T-cell (primary cell): ENCODE measurements at regions not wholly inside any gene's neighbourhood (a gene's known extent, or its start where the extent isn't known, plus 50 kb on each side); places are given as distances from the start of the nearest gene placed in this dataset.

Experiments
- ATAC-seq, 4 experiments: fragments of 200-7000 bp in 3 of 4; fragments of 150-1000 bp in 1 of 4; cut with Tn5 transposase; replicated peaks in 1 of 4; 1 replicate in 3 of 4; 2 replicates in 1 of 4; pipeline ENCODE4 v1.10.0; 2021; ENCODE audit warnings: moderate library complexity in 3 of 4, mild to moderate bottlenecking in 2 of 4, moderate number of reproducible peaks in 1 of 4
- CTCF ChIA-PET, 2 donors: fragments of 300-600 bp; sonication (Branson Sonifier 250); formaldehyde crosslinking; loops; one replicate each; lab custom pipeline; 2022; ENCODE audit warnings: antibody characterized with exemption in 2 of 2; lab: Charles Lee
- POLR2A ChIA-PET, 2 donors: fragments of 300-600 bp; sonication (Branson Sonifier 250); formaldehyde crosslinking; loops; one replicate each; lab custom pipeline; 2022; ENCODE audit warnings: antibody characterized with exemption in 2 of 2; lab: Charles Lee
- DNase-seq, 35 experiments: peaks; one replicate each; pipeline versions ENCODE4 v3.0.0 to v3.0.0-alpha.2; 2013 to 2023
- H3K27ac ChIP-seq: one replicate; pipeline ENCODE4 v1.5.1; 2013; ENCODE audit warnings: low read length
- H3K27me3 ChIP-seq, 2 experiments: replicated peaks in 1 of 2; 1 replicate in 1 of 2; 2 replicates in 1 of 2; pipeline versions ENCODE4 v1.6.1 to v1.7.0; 2013; ENCODE audit warnings: low read length in 1 of 2, mixed read lengths in 1 of 2; ENCODE audit not compliant: control insufficient read depth in 2 of 2, insufficient read depth in 2 of 2; ENCODE audit errors: extremely low read depth in 1 of 2
- H3K36me3 ChIP-seq, 2 donors: 1 replicate in 1 of 2; 2 replicates in 1 of 2; pipeline versions ENCODE4 v1.6.1 to v1.7.0; 2013; ENCODE audit warnings: low read length in 1 of 2; ENCODE audit not compliant: control insufficient read depth in 2 of 2, insufficient read depth in 1 of 2; ENCODE audit errors: extremely low read depth in 1 of 2
- H3K4me1 ChIP-seq, 2 experiments: 1 replicate in 1 of 2; 2 replicates in 1 of 2; pipeline versions ENCODE4 v1.6.1 to v1.7.0; 2013; ENCODE audit warnings: low read length in 2 of 2, mixed read lengths in 1 of 2; ENCODE audit not compliant: insufficient read depth in 2 of 2, control insufficient read depth in 1 of 2; ENCODE audit errors: extremely low read depth in 1 of 2
- H3K4me3 ChIP-seq, 2 donors: 1 replicate in 1 of 2; 2 replicates in 1 of 2; pipeline versions ENCODE4 v1.5.1 to v1.7.0; 2013; ENCODE audit warnings: mild to moderate bottlenecking in 2 of 2, low read length in 1 of 2, moderate library complexity in 1 of 2; ENCODE audit not compliant: control insufficient read depth in 1 of 2; ENCODE audit errors: extremely low read depth in 1 of 2
- H3K9me3 ChIP-seq: 2 replicates; pipeline ENCODE4 v1.7.0; 2013
- H3K27ac Mint-ChIP-seq, 2 donors: one replicate each; pipeline ENCODE4 v1.8.0; 2020 to 2021; ENCODE audit warnings: mild to moderate bottlenecking in 2 of 2, mixed read lengths in 2 of 2
- H3K27me3 Mint-ChIP-seq, 2 donors: one replicate each; pipeline ENCODE4 v1.8.0; 2021 to 2022; ENCODE audit warnings: mixed read lengths in 2 of 2
- H3K36me3 Mint-ChIP-seq: one replicate; pipeline ENCODE4 v1.8.0; 2021; ENCODE audit warnings: mixed read lengths
- H3K4me1 Mint-ChIP-seq, 3 donors: one replicate each; pipeline ENCODE4 v1.8.0; 2020 to 2022; ENCODE audit warnings: mixed read lengths in 3 of 3, mild to moderate bottlenecking in 1 of 3
- H3K4me3 Mint-ChIP-seq, 3 donors: one replicate each; pipeline ENCODE4 v1.8.0; 2020 to 2022; ENCODE audit warnings: mild to moderate bottlenecking in 3 of 3, mixed read lengths in 3 of 3, moderate library complexity in 3 of 3
- H3K9me3 Mint-ChIP-seq, 3 donors: one replicate each; pipeline ENCODE4 v1.8.0; 2020 to 2022; ENCODE audit warnings: mixed read lengths in 3 of 3
- WGBS: methylation state at CpG from one replicate; pipeline ENCODE4 v1.1.5; 2013; ENCODE audit warnings: missing lambda C conversion rate; ENCODE audit not compliant: insufficient coverage; 5-methylcytosine and 5-hydroxymethylcytosine counted together

- no peaks in the 10 kb centered on the region for H3K4me1 ChIP-seq
These were observed 549.4 kb downstream of the NYAP2 start for GRCh38 chr2:225948903-225949302.

GRCh38 chr2:225938991-225939390 is 539.5 kb downstream of the NYAP2 start:
- Mint-ChIP-seq H3K9me3 (peaks cover 0 to 6% (median 0%) of the 10 kb centered on the region in 3 donors), H3K27ac (no peak overlapping the region), H3K4me1 (no peaks in the 10 kb centered on the region), H3K36me3 (no peaks in the 10 kb centered on the region), H3K4me3 (no peak overlapping the region), H3K27me3 (peaks cover 4 to 5% of the 10 kb centered on the region in 2 donors)
- Histone ChIP-seq H3K27me3 (no peaks in the 10 kb centered on the region), H3K4me1 (no peaks in the 10 kb centered on the region), H3K4me3 (no peak overlapping the region), H3K27ac (no peak overlapping the region), H3K36me3 (no peaks in the 10 kb centered on the region), H3K9me3 (no peaks in the 10 kb centered on the region)
- no CpG with 5 or more reads among the region's 1 CpG for WGBS
- ATAC-seq (no peak), DNase-seq (no peak)
- POLR2A ChIA-PET = no interaction called here
- CTCF ChIA-PET = no interaction called here

More at GRCh38 chr2:225948903-225949302, 549.4 kb downstream of the NYAP2 start:
- no peaks in the 10 kb centered on the region for H3K27me3 Mint-ChIP-seq
- H3K9me3 Mint-ChIP-seq = peaks cover 17 to 34% (median 22%) of the 10 kb centered on the region in 3 donors
- POLR2A ChIA-PET = no interaction called here
- no peak overlapping the region for H3K27ac ChIP-seq
- 19% methylated on average over 4 of the region's 4 CpGs for WGBS
- ATAC-seq = no peak
- H3K4me3 ChIP-seq = no peak overlapping the region
- CTCF ChIA-PET = interaction anchor here in 1 of 2 donors (0.6 kb wide), 1 partner anchor 151 kb away, joined by 3 read pairs; no protein-coding TSS in a partner anchor
- H3K27ac Mint-ChIP-seq = no peak overlapping the region
- H3K36me3 ChIP-seq = no peaks in the 10 kb centered on the region
- H3K27me3 ChIP-seq = peaks cover 0 to 2% of the 10 kb centered on the region in 2 experiments
- H3K36me3 Mint-ChIP-seq = no peaks in the 10 kb centered on the region
- no peak for DNase-seq
- no peak overlapping the region for H3K4me3 Mint-ChIP-seq
- no peaks in the 10 kb centered on the region for H3K9me3 ChIP-seq
- H3K4me1 Mint-ChIP-seq = no peaks in the 10 kb centered on the region

DNA sequence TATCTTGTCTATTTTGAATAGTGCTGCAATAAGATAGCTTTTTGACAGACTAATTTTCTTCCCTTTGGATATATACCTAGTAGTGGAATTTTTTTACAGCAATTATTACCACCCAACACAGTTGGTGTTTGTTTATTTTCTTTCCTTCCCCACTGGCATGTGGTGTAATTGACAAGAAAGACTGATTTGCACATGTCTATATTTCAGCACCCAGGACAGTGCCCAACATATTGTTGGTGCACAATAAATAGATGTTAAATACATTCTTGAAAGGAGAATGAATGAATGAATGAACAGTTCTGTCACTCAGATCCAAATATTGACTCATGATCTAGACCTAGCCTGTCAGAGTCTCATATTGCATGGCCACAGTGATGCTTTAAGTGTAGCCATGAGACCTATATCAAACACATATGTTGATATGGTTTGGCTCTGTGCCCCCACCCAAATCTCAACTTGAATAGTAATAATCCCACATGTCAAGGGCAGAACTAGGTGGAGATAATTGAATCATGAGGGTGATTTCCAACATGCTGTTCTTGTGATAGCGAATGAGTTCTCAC is 538.2 kb downstream of the NYAP2 start:
- ATAC-seq (no peak), DNase-seq (no peak)
- Histone ChIP-seq H3K36me3 (no peaks in the 10 kb centered on the region), H3K27me3 (no peaks in the 10 kb centered on the region), H3K27ac (no peak overlapping the region), H3K4me1 (no peaks in the 10 kb centered on the region), H3K9me3 (no peaks in the 10 kb centered on the region), H3K4me3 (no peak overlapping the region)
- Mint-ChIP-seq H3K27ac (no peak overlapping the region), H3K4me3 (no peak overlapping the region), H3K36me3 (no peaks in the 10 kb centered on the region), H3K27me3 (peaks cover 4 to 5% of the 10 kb centered on the region in 2 donors), H3K9me3 (peaks cover 0 to 6% (median 0%) of the 10 kb centered on the region in 3 donors), H3K4me1 (no peaks in the 10 kb centered on the region)
- WGBS = no CpG with 5 or more reads among the region's 1 CpG
- CTCF ChIA-PET = no interaction called here
- POLR2A ChIA-PET = no interaction called here

DNA sequence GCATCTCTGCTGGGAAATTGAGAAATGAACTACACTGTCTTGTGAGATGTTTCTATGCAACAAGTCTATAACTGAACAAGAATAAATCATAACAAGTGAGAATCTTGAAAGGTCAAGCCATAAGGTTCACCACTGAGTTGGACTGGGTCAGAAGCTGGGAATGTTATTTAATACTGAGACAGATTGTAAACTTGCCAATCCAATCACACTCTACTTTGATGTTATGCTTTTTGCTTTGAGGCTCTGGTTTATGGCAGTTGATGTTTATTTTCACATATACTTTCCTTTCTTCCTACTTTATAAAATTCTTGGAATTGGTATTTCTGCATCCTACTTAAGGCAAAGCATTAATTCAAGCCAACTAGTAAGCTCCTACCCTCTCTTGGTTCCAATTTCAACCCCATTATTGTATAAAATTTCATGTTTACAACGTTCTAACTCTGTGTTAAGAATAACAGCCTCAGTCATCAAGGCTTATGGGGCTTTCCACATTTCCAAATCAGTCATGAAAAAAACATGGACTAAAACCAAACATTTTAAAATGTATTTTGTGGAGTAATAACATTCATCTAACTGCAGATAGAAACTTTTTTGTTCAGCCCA is 533.4 kb downstream of the NYAP2 start:
- H3K27me3 Mint-ChIP-seq = peaks cover 2 to 6% of the 10 kb centered on the region in 2 donors
- no peaks in the 10 kb centered on the region for H3K36me3 ChIP-seq
- peaks cover 0 to 6% (median 0%) of the 10 kb centered on the region in 3 donors for H3K9me3 Mint-ChIP-seq
- no peaks in the 10 kb centered on the region for H3K9me3 ChIP-seq
- no peaks in the 10 kb centered on the region for H3K4me1 Mint-ChIP-seq
- H3K27ac ChIP-seq = no peak overlapping the region
- no peaks in the 10 kb centered on the region for H3K27me3 ChIP-seq
- no peaks in the 10 kb centered on the region for H3K4me1 ChIP-seq
- H3K36me3 Mint-ChIP-seq = no peaks in the 10 kb centered on the region
- no peak for ATAC-seq
- DNase-seq = no peak
- no peak overlapping the region for H3K4me3 Mint-ChIP-seq
- H3K4me3 ChIP-seq = no peak overlapping the region
- POLR2A ChIA-PET = no interaction called here
- CTCF ChIA-PET = no interaction called here
- no CpG with 5 or more reads among the region's 1 CpG for WGBS
- H3K27ac Mint-ChIP-seq = no peak overlapping the region

- Mint-ChIP-seq H3K36me3 (no peaks in the 10 kb centered on the region), H3K4me3 (no peak overlapping the region), H3K27me3 (peaks cover 2 to 11% of the 10 kb centered on the region in 2 donors), H3K4me1 (no peaks in the 10 kb centered on the region), H3K27ac (no peak overlapping the region), H3K9me3 (no peaks in the 10 kb centered on the region)
- ChIA-PET CTCF (no interaction called here), POLR2A (no interaction called here)
- no peak overlapping the region for H3K4me3 ChIP-seq
- no peaks in the 10 kb centered on the region for H3K9me3 ChIP-seq
- no CpG with 5 or more reads among the region's 2 CpGs for WGBS
- no peak for ATAC-seq
- H3K4me1 ChIP-seq = no peaks in the 10 kb centered on the region
- H3K27ac ChIP-seq = no peak overlapping the region
- DNase-seq = no peak
- H3K36me3 ChIP-seq = no peaks in the 10 kb centered on the region
- no peaks in the 10 kb centered on the region for H3K27me3 ChIP-seq
These were observed 531.2 kb downstream of the NYAP2 start for GRCh38 chr2:225930687-225931086.

- Mint-ChIP-seq H3K9me3 (peaks cover 7 to 10% (median 7%) of the 10 kb centered on the region in 3 donors), H3K27me3 (peaks cover 0 to 6% of the 10 kb centered on the region in 2 donors), H3K4me1 (no peaks in the 10 kb centered on the region), H3K4me3 (no peak overlapping the region), H3K27ac (no peak overlapping the region), H3K36me3 (no peaks in the 10 kb centered on the region)
- Histone ChIP-seq H3K36me3 (no peaks in the 10 kb centered on the region), H3K27me3 (no peaks in the 10 kb centered on the region), H3K4me3 (no peak overlapping the region), H3K4me1 (no peaks in the 10 kb centered on the region), H3K9me3 (no peaks in the 10 kb centered on the region), H3K27ac (no peak overlapping the region)
- ChIA-PET CTCF (no interaction called here), POLR2A (no interaction called here)
- ATAC-seq (no peak), DNase-seq (no peak)
- WGBS = 100% methylated on average over 1 of the region's 6 CpGs
These were observed 521.2 kb downstream of the NYAP2 start for GRCh38 chr2:225920621-225921220.
